CD14-positive monocyte (primary cell): ENCODE measurements at regions not wholly inside any gene's neighbourhood (a gene's known extent, or its start where the extent isn't known, plus 50 kb on each side); places are given as distances from the start of the nearest gene placed in this dataset.
"Not testable (repeated sequence)": the region's sequence is repeated elsewhere in the genome, so short reads cannot be mapped to it uniquely, and the experiment has no call there.

ENCODE experiments used
- DNase-seq, 3 donors: peaks; one replicate each; pipeline ENCODE4 v3.0.0-alpha.2; 2011 to 2022
- H2AFZ ChIP-seq: 2 replicates; pipeline ENCODE4 v1.6.0; 2012; ENCODE audit warnings: mild to moderate bottlenecking, low read depth, low read length, inconsistent platforms; ENCODE audit not compliant: insufficient read depth, poor library complexity, severe bottlenecking
- H3K27ac ChIP-seq, 2 donors: 1 replicate in 1 of 2; 2 replicates in 1 of 2; pipeline ENCODE4 v1.5.1; 2012 to 2013; ENCODE audit warnings: low read length in 2 of 2, control low read depth in 1 of 2, inconsistent platforms in 1 of 2, low read depth in 1 of 2, mild to moderate bottlenecking in 1 of 2
- H3K27me3 ChIP-seq, 2 donors: one replicate each; pipeline versions ENCODE4 v1.6.0 to v1.6.1; 2011 to 2013; ENCODE audit warnings: low read length in 2 of 2; ENCODE audit not compliant: control insufficient read depth in 2 of 2, insufficient read depth in 2 of 2
- H3K36me3 ChIP-seq, 2 donors: replicated peaks in 1 of 2; 1 replicate in 1 of 2; 2 replicates in 1 of 2; pipeline versions ENCODE4 v1.5.1 to v1.6.1; 2012 to 2013; ENCODE audit warnings: low read length in 2 of 2, control low read depth in 1 of 2, inconsistent platforms in 1 of 2, mild to moderate bottlenecking in 1 of 2; ENCODE audit not compliant: insufficient read depth in 2 of 2, control insufficient read depth in 1 of 2
- H3K4me1 ChIP-seq, 2 donors: 1 replicate in 1 of 2; 2 replicates in 1 of 2; pipeline versions ENCODE4 v1.5.1 to v1.6.1; 2012 to 2013; ENCODE audit warnings: low read length in 2 of 2, control low read depth in 1 of 2, inconsistent platforms in 1 of 2, mild to moderate bottlenecking in 1 of 2, moderate library complexity in 1 of 2; ENCODE audit not compliant: insufficient read depth in 2 of 2, control insufficient read depth in 1 of 2
- H3K4me2 ChIP-seq: replicated peaks from 2 replicates; pipeline ENCODE3; 2012; ENCODE audit warnings: low read length, moderate library complexity, mild to moderate bottlenecking; ENCODE audit not compliant: poor library complexity, severe bottlenecking; ENCODE audit errors: extremely low read depth
- H3K4me3 ChIP-seq, 3 experiments: fragments of 200-600 bp in 1 of 3; sonication (generic) in 1 of 3; replicated peaks in 1 of 3; 1 replicate in 2 of 3; 2 replicates in 1 of 3; pipeline ENCODE4 v1.5.1; 2011 to 2013; ENCODE audit warnings: low read length in 3 of 3, mild to moderate bottlenecking in 3 of 3, control low read depth in 2 of 3, low read depth in 2 of 3, inconsistent platforms in 1 of 3, moderate library complexity in 1 of 3
- H3K79me2 ChIP-seq: 2 replicates; pipeline ENCODE4 v1.6.0; 2012; ENCODE audit warnings: mild to moderate bottlenecking, control low read depth, inconsistent platforms, low read length, moderate library complexity; ENCODE audit not compliant: insufficient read depth
- H3K9ac ChIP-seq: 2 replicates; pipeline ENCODE4 v1.6.0; 2017; ENCODE audit warnings: low read length, mild to moderate bottlenecking; ENCODE audit not compliant: insufficient read depth, poor library complexity, severe bottlenecking
- H3K9me3 ChIP-seq, 2 donors: replicated peaks in 1 of 2; 1 replicate in 1 of 2; 2 replicates in 1 of 2; pipeline versions ENCODE4 v1.5.1 to v1.6.1; 2012 to 2013; ENCODE audit warnings: low read length in 2 of 2, control low read depth in 1 of 2; ENCODE audit not compliant: control insufficient read depth in 1 of 2, insufficient read depth in 1 of 2
- H4K20me1 ChIP-seq: 2 replicates; pipeline ENCODE4 v1.6.0; 2012; ENCODE audit warnings: mild to moderate bottlenecking, low read length, control low read depth, moderate library complexity; ENCODE audit not compliant: insufficient read depth
- H3K27ac Mint-ChIP-seq, 7 donors: one replicate each; pipeline ENCODE4 v1.8.0; 2020; ENCODE audit warnings: mild to moderate bottlenecking in 7 of 7, mixed read lengths in 7 of 7, moderate library complexity in 6 of 7, inconsistent platforms in 2 of 7
- H3K27me3 Mint-ChIP-seq, 3 donors: one replicate each; pipeline ENCODE4 v1.8.0; 2021 to 2022; ENCODE audit warnings: low read depth in 3 of 3, mild to moderate bottlenecking in 3 of 3, mixed read lengths in 3 of 3, moderate library complexity in 3 of 3, inconsistent platforms in 1 of 3
- H3K36me3 Mint-ChIP-seq, 2 donors: one replicate each; pipeline ENCODE4 v1.8.0; 2020; ENCODE audit warnings: mixed read lengths in 2 of 2, inconsistent platforms in 1 of 2, mild to moderate bottlenecking in 1 of 2
- H3K4me1 Mint-ChIP-seq: one replicate; pipeline ENCODE4 v1.8.0; 2020; ENCODE audit warnings: mild to moderate bottlenecking, mixed read lengths
- H3K4me3 Mint-ChIP-seq, 2 donors: one replicate each; pipeline ENCODE4 v1.8.0; 2020; ENCODE audit warnings: mild to moderate bottlenecking in 2 of 2, mixed read lengths in 2 of 2, moderate library complexity in 1 of 2
- H3K9me3 Mint-ChIP-seq, 7 donors: one replicate each; pipeline ENCODE4 v1.8.0; 2020 to 2022; ENCODE audit warnings: mixed read lengths in 7 of 7, mild to moderate bottlenecking in 6 of 7, moderate library complexity in 6 of 7, inconsistent platforms in 2 of 7
- CTCF ChIP-seq: fragments of 200-600 bp; IDR thresholded peaks from one replicate; pipeline ENCODE4 v1.8.0; 2022; ENCODE audit warnings: antibody characterized with exemption, mild to moderate bottlenecking
- WGBS: methylation state at CpG from one replicate; pipeline ENCODE4 v1.1.5; 2013; ENCODE audit warnings: missing lambda C conversion rate; ENCODE audit not compliant: insufficient coverage; 5-methylcytosine and 5-hydroxymethylcytosine counted together
- intact Hi-C, 2 donors: fragments of 100-400 bp; cut with micrococcal nuclease; formaldehyde crosslinking; loops; one replicate each; pipeline versions ENCODE4 v1.15.0 to v1.15.1; 2023

- no peak for DNase-seq
- TF ChIP-seq CTCF, result no peak
- H3K27me3 Mint-ChIP-seq, result no peaks in the 10 kb centered on the region
These were observed 410.3 kb downstream of the KCNA4 start for GRCh38 chr11:29606330-29607031.

GRCh38 chr11:29600151-29600575, 416.7 kb downstream of the KCNA4 start:
- H3K79me2 ChIP-seq, H3K4me1 ChIP-seq, H4K20me1 ChIP-seq, intact Hi-C loops, H3K27me3 Mint-ChIP-seq, H3K27ac Mint-ChIP-seq, H3K4me3 ChIP-seq, DNase-seq, H3K36me3 Mint-ChIP-seq, H3K27me3 ChIP-seq, H3K9ac ChIP-seq, H3K4me2 ChIP-seq, H3K4me3 Mint-ChIP-seq, H3K27ac ChIP-seq, H3K36me3 ChIP-seq, H2AFZ ChIP-seq, H3K4me1 Mint-ChIP-seq: not testable (repeated sequence)
- H3K9me3 Mint-ChIP-seq, result peaks cover 0 to 17% (median 8%) of the 10 kb centered on the region in 7 donors
- 94% methylated on average over 23 of the region's 27 CpGs for WGBS
- peaks cover 0 to 12% of the 10 kb centered on the region in 2 donors for H3K9me3 ChIP-seq

More at GRCh38 chr11:29606330-29607031, 410.3 kb downstream of the KCNA4 start:
- Histone ChIP-seq H3K27me3 (no peaks in the 10 kb centered on the region), H3K79me2 (no peaks in the 10 kb centered on the region), H2AFZ (no peak overlapping the region), H3K9ac (no peak overlapping the region), H3K27ac (no peak overlapping the region), H3K4me3 (no peak overlapping the region), H3K4me1 (no peaks in the 10 kb centered on the region), H3K36me3 (no peaks in the 10 kb centered on the region), H4K20me1 (no peaks in the 10 kb centered on the region), H3K9me3 (no peaks in the 10 kb centered on the region), H3K4me2 (no peak overlapping the region)
- Mint-ChIP-seq H3K4me1 (no peaks in the 10 kb centered on the region), H3K4me3 (no peak overlapping the region), H3K36me3 (no peaks in the 10 kb centered on the region), H3K27ac (no peak overlapping the region), H3K9me3 (peaks cover 0 to 7% (median 2%) of the 10 kb centered on the region in 7 donors)
- intact Hi-C loops, result no loop called here
- 90% methylated on average over 2 of the region's 4 CpGs for WGBS
